ENCODE measurements at regions not wholly inside any gene's neighbourhood (a gene's known extent, or its start where the extent isn't known, plus 50 kb on each side); places are given as distances from the start of the nearest gene placed in this dataset.

DNA sequence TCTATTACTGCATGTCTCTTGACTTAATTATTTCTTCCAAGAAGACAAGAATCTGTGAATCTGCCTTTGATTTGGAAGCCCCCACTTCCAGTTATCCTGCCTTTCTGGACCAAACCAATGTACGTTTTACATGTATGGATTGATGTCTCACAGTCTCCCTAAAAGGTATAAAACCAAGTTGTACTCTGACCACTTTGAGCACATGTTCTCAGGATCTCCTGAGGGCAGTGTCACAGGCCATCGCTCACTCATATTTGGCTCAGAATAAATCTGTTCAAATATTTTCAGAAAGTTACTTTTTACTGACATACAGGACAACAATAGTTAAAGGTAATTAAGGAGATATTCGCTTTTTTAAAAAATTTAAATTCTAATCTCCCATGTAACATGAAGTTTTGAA, 188.6 kb upstream of the CPXCR1 start (continued):
- TF ChIP-seq STAT1 (IDR thresholded peaks at IDR 0.05; ENCODE audit: unreplicated experiment) = no peak
- no peak for TF ChIP-seq ZNF331 (CRISPR knock-in tag; IDR thresholded peaks at IDR 0.05; ENCODE audit: low read depth)
- no peak for TF ChIP-seq ZNF114 (CRISPR knock-in tag; IDR thresholded peaks at IDR 0.05)
- TF ChIP-seq, protein P1, sequence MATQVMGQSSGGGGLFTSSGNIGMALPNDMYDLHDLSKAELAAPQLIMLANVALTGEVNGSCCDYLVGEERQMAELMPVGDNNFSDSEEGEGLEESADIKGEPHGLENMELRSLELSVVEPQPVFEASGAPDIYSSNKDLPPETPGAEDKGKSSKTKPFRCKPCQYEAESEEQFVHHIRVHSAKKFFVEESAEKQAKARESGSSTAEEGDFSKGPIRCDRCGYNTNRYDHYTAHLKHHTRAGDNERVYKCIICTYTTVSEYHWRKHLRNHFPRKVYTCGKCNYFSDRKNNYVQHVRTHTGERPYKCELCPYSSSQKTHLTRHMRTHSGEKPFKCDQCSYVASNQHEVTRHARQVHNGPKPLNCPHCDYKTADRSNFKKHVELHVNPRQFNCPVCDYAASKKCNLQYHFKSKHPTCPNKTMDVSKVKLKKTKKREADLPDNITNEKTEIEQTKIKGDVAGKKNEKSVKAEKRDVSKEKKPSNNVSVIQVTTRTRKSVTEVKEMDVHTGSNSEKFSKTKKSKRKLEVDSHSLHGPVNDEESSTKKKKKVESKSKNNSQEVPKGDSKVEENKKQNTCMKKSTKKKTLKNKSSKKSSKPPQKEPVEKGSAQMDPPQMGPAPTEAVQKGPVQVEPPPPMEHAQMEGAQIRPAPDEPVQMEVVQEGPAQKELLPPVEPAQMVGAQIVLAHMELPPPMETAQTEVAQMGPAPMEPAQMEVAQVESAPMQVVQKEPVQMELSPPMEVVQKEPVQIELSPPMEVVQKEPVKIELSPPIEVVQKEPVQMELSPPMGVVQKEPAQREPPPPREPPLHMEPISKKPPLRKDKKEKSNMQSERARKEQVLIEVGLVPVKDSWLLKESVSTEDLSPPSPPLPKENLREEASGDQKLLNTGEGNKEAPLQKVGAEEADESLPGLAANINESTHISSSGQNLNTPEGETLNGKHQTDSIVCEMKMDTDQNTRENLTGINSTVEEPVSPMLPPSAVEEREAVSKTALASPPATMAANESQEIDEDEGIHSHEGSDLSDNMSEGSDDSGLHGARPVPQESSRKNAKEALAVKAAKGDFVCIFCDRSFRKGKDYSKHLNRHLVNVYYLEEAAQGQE (IDR thresholded peaks at IDR 0.05; ENCODE audit: unreplicated experiment) = no peak
- TF ChIP-seq EZH2phosphoT487 (IDR thresholded peaks at IDR 0.05; ENCODE audit: unreplicated experiment) = no peak

DNA sequence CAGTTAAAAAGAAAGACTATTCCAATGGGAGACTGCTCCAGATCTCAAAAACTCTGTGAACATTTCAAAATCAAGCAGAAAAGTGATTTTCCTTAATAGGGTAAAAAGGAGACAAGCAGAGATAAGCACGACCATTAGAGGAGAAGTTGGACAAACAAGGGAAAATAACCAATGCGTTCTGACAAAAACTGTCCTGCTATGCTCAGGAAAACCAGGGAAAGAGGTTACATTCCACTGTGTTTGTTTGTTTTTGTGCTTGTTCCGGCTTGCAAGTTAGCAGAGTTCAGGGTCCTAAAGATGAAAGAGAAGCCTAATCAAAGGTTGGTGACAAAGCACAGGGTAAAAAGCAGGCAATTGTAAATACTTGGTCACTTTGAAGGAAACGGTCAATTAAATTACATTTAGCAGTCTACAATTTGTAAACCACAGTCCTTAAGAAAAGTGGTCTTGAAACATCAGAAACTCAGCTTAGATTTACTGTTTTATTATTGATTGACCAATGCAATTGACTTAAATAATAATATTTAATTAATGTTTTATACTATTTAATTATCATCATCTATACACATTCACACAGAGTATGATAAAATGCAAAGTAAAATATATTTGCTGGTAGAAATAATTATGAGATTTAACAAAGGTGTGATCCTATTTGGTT, 186.2 kb upstream of the CPXCR1 start:
- H3K9me3 Mint-ChIP-seq = peaks cover 2% of the 10 kb centered on the region; the same call in 1 of the 3 replicates
- no peaks in the 10 kb centered on the region for H3K9me2 ChIP-seq (ENCODE audit: insufficient read depth)
- no peak overlapping the region for H3K4me3 ChIP-seq
- ATAC-seq (no peak), DNase-seq (ENCODE audit: low spot score) (no peak)
- H3K27ac Mint-ChIP-seq = no peak overlapping the region
- no peaks in the 10 kb centered on the region for H3K27me3 ChIP-seq (ENCODE audit: insufficient read depth)
- H3K79me2 ChIP-seq (replicated peaks; ENCODE audit: insufficient read depth) = no peaks in the 10 kb centered on the region
- peaks cover 2% of the 10 kb centered on the region for H3K27me3 Mint-ChIP-seq (ENCODE audit: insufficient read depth, low read depth, poor library complexity)
- no peaks in the 10 kb centered on the region for H3K4me1 ChIP-seq (ENCODE audit: insufficient read depth)
- H3K4me2 ChIP-seq = no peak overlapping the region
- no peaks in the 10 kb centered on the region; the same call in 2 of the 3 replicates for H3K4me1 Mint-ChIP-seq
- no peaks in the 10 kb centered on the region for H4K20me1 ChIP-seq (replicated peaks; ENCODE audit: insufficient read depth)
- H3K36me3 Mint-ChIP-seq (ENCODE audit: low read depth) = no peaks in the 10 kb centered on the region
- H3F3A ChIP-seq (replicated peaks; ENCODE audit: low read depth) = no peaks in the 10 kb centered on the region
- H3K36me3 ChIP-seq (ENCODE audit: insufficient read depth) = no peaks in the 10 kb centered on the region
- no peak overlapping the region for H3K27ac ChIP-seq (ENCODE audit: low read depth)
- H2AFZ ChIP-seq = no peak overlapping the region
- H3K4me3 Mint-ChIP-seq = no peak overlapping the region
- TF ChIP-seq JUNB (IDR thresholded peaks at IDR 0.05; ENCODE audit: unreplicated experiment) (no peak), ZNF114 (CRISPR knock-in tag; IDR thresholded peaks at IDR 0.05) (no peak), POLR2AphosphoS5 (IDR thresholded peaks at IDR 0.05; ENCODE audit: low read depth) (no peak), EZH2 (IDR thresholded peaks at IDR 0.05; ENCODE audit: low read depth, unreplicated experiment) (no peak), NANOG (IDR thresholded peaks at IDR 0.05; ENCODE audit: borderline replicate concordance) (no peak), EZH2phosphoT487 (IDR thresholded peaks at IDR 0.05; ENCODE audit: unreplicated experiment) (no peak)
- TF ChIP-seq, protein P2, sequence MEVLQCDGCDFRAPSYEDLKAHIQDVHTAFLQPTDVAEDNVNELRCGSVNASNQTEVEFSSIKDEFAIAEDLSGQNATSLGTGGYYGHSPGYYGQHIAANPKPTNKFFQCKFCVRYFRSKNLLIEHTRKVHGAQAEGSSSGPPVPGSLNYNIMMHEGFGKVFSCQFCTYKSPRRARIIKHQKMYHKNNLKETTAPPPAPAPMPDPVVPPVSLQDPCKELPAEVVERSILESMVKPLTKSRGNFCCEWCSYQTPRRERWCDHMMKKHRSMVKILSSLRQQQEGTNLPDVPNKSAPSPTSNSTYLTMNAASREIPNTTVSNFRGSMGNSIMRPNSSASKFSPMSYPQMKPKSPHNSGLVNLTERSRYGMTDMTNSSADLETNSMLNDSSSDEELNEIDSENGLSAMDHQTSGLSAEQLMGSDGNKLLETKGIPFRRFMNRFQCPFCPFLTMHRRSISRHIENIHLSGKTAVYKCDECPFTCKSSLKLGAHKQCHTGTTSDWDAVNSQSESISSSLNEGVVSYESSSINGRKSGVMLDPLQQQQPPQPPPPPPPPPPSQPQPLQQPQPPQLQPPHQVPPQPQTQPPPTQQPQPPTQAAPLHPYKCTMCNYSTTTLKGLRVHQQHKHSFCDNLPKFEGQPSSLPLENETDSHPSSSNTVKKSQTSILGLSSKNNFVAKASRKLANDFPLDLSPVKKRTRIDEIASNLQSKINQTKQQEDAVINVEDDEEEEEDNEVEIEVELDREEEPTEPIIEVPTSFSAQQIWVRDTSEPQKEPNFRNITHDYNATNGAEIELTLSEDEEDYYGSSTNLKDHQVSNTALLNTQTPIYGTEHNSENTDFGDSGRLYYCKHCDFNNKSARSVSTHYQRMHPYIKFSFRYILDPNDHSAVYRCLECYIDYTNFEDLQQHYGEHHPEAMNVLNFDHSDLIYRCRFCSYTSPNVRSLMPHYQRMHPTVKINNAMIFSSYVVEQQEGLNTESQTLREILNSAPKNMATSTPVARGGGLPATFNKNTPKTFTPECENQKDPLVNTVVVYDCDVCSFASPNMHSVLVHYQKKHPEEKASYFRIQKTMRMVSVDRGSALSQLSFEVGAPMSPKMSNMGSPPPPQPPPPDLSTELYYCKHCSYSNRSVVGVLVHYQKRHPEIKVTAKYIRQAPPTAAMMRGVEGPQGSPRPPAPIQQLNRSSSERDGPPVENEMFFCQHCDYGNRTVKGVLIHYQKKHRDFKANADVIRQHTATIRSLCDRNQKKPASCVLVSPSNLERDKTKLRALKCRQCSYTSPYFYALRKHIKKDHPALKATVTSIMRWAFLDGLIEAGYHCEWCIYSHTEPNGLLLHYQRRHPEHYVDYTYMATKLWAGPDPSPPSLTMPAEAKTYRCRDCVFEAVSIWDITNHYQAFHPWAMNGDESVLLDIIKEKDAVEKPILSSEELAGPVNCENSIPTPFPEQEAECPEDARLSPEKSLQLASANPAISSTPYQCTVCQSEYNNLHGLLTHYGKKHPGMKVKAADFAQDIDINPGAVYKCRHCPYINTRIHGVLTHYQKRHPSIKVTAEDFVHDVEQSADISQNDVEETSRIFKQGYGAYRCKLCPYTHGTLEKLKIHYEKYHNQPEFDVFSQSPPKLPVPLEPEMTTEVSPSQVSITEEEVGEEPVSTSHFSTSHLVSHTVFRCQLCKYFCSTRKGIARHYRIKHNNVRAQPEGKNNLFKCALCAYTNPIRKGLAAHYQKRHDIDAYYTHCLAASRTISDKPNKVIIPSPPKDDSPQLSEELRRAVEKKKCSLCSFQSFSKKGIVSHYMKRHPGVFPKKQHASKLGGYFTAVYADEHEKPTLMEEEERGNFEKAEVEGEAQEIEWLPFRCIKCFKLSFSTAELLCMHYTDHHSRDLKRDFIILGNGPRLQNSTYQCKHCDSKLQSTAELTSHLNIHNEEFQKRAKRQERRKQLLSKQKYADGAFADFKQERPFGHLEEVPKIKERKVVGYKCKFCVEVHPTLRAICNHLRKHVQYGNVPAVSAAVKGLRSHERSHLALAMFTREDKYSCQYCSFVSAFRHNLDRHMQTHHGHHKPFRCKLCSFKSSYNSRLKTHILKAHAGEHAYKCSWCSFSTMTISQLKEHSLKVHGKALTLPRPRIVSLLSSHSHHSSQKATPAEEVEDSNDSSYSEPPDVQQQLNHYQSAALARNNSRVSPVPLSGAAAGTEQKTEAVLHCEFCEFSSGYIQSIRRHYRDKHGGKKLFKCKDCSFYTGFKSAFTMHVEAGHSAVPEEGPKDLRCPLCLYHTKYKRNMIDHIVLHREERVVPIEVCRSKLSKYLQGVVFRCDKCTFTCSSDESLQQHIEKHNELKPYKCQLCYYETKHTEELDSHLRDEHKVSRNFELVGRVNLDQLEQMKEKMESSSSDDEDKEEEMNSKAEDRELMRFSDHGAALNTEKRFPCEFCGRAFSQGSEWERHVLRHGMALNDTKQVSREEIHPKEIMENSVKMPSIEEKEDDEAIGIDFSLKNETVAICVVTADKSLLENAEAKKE (CRISPR knock-in tag; IDR thresholded peaks at IDR 0.05) = no peak
- TF ChIP-seq, protein P3, sequence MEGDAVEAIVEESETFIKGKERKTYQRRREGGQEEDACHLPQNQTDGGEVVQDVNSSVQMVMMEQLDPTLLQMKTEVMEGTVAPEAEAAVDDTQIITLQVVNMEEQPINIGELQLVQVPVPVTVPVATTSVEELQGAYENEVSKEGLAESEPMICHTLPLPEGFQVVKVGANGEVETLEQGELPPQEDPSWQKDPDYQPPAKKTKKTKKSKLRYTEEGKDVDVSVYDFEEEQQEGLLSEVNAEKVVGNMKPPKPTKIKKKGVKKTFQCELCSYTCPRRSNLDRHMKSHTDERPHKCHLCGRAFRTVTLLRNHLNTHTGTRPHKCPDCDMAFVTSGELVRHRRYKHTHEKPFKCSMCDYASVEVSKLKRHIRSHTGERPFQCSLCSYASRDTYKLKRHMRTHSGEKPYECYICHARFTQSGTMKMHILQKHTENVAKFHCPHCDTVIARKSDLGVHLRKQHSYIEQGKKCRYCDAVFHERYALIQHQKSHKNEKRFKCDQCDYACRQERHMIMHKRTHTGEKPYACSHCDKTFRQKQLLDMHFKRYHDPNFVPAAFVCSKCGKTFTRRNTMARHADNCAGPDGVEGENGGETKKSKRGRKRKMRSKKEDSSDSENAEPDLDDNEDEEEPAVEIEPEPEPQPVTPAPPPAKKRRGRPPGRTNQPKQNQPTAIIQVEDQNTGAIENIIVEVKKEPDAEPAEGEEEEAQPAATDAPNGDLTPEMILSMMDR (conservative IDR thresholded peaks at IDR 0.05; ENCODE audit: low read depth in 2 of 2) = no peak

All from GM23338 (cell line).